G401 (cell line): ENCODE measurements at regions not wholly inside any gene's neighbourhood (a gene's known extent, or its start where the extent isn't known, plus 50 kb on each side); places are given as distances from the start of the nearest gene placed in this dataset.

Source experiments
- DNase-seq: peaks from one replicate; pipeline ENCODE4 v3.0.0-alpha.2; 2015; ENCODE audit warnings: low spot score
- in situ Hi-C: cut with HindIII; loops from 2 replicates; pipeline ENCODE4 v1.10.0; 2016; ENCODE audit warnings: low sequenced_read_pairs, mixed read lengths

DNA sequence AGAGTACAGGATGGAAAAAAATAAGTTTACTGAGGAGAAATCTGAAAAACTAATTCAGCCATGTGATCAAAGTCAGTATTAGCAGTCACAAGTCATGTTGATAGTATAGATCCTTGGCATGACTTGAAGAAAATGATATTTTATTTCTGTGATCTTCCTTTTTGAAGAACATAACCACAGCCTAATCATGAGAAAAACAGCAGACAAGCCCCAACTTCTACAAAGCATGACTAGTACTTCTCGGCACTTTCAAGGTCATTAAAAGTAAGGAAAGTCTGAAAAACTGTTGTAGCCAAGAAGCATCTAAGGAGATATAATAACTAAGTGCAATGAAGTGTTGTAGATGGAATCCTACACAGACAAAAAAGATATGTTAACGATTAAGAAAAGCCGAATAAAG lies 264.1 kb upstream of the FOXG1 start:
- DNase-seq = no peak
- in situ Hi-C loops = no loop called here

GRCh38 chr14:28515571-28515970 lies 251.0 kb upstream of the FOXG1 start:
- in situ Hi-C loops = no loop called here
- DNase-seq = no peak

DNA sequence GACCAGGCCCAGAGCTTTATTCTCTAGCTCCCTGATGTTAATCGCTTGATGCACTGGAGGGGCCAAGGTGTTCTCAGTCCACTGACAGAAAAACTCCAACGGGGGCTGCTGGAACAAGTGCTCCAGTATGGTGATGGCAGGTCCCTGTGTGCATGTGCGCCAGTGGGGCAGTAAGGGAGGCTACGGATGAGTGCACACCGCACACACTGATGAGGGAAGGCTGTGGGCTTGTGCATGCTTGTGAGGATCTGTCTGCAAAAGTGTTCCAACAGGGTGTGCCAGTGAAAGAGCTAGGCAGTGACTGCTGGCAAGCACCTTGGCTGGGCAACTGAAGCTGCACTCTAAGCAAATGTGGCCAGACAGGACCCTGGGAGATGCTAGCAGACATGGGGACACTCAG lies 229.7 kb upstream of the FOXG1 start:
- no peak for DNase-seq
- in situ Hi-C loops = no loop called here

- in situ Hi-C loops = no loop called here
- DNase-seq = no peak
Observed at GRCh38 chr14:28542040-28542439, 224.5 kb upstream of the FOXG1 start.

DNA sequence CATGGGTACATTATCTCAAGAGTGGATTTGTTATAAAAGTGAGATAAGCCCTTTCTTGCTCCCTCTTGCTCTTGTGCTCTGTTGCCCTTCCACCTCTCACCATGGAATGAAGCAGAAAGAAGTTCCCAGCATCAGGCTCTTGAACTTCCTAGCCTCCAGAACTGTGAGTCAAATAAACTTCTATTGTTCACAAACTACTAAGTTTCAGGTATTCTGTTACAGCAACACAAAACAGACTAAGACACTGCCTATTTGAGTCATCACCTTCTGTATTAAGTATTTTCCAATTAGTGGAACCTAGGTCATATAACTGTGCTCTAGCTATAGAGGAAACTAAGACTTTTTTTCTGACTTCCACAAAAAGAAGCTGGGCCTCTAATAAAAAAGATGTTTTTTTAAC lies 201.2 kb upstream of the FOXG1 start:
- in situ Hi-C loops = no loop called here
- DNase-seq = no peak

DNA sequence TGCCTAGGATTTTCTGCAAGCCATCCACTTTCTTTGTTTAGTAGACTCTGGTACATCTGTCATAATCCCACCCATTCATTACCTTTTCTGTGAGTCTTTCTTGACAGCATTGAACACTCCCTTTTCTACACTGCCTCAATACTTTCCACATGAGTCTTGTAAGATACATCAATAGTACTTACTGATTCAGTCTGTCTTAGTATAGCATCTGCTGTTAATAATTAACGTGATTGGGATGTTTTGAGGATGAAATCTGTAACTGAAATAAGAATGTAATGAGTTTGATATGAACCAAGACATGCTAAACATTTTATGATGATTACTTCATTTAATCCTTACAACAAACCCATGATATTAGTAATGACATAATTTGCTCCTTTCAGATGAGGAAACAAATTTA lies 196.2 kb upstream of the FOXG1 start:
- in situ Hi-C loops = no loop called here

DNA sequence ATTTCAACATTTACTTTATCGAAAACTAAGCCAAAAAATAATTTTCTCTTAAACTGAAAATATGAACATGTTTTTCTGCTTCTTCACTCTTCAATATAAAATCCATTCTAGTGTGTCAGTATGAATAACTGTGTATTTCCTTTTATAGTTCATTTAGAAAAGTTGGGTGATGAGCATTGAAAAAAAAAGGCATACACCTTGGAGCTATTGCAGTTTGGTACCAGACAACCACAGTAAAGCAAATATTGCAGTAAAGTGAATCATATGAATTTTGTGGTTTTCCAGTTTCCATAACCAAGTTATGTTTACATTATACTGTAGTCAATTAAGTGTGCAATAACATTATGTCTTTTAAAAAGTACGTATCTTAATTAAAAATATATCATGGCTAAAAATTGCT lies 195.0 kb upstream of the FOXG1 start:
- in situ Hi-C loops = no loop called here
- DNase-seq = no peak

More for the DNA sequence above, 196.2 kb upstream of the FOXG1 start:
- no peak for DNase-seq

GRCh38 chr14:28576523-28576922 lies 190.1 kb upstream of the FOXG1 start:
- in situ Hi-C loops = no loop called here
- DNase-seq = no peak

- DNase-seq = no peak
- in situ Hi-C loops = no loop called here
Observed at GRCh38 chr14:28577187-28577586, 189.4 kb upstream of the FOXG1 start.

GRCh38 chr14:28577711-28578131 lies 188.9 kb upstream of the FOXG1 start:
- in situ Hi-C loops = no loop called here
- no peak for DNase-seq

- in situ Hi-C loops = no loop called here
Observed at GRCh38 chr14:28584951-28585350, 181.6 kb upstream of the FOXG1 start.

DNA sequence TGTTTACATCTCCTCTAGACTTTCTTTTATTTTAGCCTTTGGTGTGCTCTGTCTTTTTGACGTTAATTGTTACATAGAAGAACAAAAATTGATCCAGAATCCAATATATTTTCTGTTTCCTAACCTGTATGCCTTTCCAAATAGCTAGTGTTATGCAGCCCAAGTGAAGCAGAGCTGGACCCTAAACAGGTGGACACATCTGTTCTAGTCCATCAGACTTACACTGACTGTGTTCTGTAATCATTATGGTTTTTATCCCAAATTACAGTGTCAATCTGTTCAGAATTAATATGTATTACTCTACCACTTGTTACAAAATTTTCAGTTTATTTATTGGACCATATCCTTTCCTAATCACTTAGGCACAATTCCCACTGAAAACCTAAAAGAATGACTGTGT lies 176.8 kb upstream of the FOXG1 start:
- in situ Hi-C loops = no loop called here
- DNase-seq = no peak

More at GRCh38 chr14:28584951-28585350, 181.6 kb upstream of the FOXG1 start:
- no peak for DNase-seq

GRCh38 chr14:28596391-28596790 lies 170.2 kb upstream of the FOXG1 start:
- DNase-seq = no peak
- in situ Hi-C loops = no loop called here

DNA sequence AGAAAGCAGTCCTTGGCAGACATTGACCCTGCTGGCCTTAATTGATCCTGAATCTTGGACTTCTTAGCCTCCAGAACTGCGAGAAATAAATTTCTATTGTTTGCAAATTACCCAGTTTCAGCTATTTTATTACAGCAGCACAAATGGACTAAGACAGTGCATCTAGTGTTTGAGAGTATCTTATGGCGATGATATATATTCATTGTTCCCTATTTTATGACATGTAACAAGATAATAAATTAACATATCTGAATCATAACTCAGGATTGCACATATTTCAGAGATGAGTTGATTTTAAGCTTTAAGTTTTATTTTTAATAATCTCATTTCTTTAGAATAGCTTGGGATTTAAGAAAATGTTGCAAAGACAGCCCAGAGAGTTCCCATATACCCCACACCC lies 167.4 kb upstream of the FOXG1 start:
- in situ Hi-C loops = no loop called here
- DNase-seq = no peak

DNA sequence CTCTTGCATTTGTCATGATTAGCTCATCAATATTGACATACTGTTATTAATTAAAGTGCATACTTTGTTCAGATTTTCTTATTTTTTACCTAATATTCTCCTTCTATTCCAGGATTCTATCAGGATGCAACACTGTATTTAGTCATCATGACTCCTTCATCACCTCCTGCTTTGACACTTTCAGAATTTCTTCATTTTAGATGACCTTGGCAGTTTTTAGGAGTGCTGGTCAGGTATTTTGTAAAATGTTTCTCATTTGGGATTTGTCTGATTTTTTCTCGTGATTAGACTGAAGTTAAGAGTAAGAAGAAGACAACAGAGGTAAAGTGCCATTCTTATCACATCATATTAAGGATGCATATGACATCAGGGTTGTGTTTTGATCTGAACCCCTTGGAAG lies 167.0 kb upstream of the FOXG1 start:
- in situ Hi-C loops = no loop called here
- DNase-seq = no peak

DNA sequence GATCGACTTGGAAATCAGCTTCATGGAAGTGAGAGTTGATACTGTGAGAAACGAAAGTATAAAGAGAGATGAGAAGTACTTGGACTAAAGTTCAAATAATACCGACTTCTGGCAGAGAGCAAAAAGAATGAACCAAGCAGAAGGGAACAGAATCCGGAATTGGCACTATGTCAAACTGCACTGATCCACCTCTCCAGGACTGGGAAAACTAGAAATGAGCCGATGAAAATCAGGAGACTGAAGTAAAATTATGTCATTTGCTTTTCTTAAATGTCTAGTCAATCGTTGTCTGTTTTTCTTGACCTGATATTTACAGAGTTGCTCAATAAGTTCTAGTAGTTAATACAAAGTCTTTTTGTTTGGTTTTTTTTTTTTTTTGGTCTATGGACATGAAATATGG lies 163.0 kb upstream of the FOXG1 start:
- DNase-seq = peak; percentile 1
- in situ Hi-C loops = no loop called here

- no peak for DNase-seq
- in situ Hi-C loops = no loop called here
Observed at GRCh38 chr14:28607661-28608060, 158.9 kb upstream of the FOXG1 start.

DNA sequence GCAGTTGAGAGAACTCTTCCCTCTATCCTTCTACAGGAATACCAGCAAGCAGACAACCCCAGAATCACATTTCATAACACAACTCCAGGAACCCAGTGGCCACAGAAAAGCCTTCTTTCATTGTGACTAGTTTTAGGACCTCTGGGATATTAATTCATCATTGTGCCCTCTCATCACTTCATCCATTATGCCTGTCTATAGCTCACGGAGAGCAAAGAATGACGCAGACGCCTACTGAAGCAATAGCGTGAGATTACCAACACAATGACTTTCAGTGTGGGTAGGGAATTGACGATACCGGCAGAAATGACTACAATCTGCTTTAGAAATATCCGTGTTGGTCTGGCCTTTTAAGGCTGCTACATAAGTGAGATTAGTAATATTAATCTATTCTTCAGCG lies 158.1 kb upstream of the FOXG1 start:
- DNase-seq = peak; percentile 1
- in situ Hi-C loops = no loop called here

DNA sequence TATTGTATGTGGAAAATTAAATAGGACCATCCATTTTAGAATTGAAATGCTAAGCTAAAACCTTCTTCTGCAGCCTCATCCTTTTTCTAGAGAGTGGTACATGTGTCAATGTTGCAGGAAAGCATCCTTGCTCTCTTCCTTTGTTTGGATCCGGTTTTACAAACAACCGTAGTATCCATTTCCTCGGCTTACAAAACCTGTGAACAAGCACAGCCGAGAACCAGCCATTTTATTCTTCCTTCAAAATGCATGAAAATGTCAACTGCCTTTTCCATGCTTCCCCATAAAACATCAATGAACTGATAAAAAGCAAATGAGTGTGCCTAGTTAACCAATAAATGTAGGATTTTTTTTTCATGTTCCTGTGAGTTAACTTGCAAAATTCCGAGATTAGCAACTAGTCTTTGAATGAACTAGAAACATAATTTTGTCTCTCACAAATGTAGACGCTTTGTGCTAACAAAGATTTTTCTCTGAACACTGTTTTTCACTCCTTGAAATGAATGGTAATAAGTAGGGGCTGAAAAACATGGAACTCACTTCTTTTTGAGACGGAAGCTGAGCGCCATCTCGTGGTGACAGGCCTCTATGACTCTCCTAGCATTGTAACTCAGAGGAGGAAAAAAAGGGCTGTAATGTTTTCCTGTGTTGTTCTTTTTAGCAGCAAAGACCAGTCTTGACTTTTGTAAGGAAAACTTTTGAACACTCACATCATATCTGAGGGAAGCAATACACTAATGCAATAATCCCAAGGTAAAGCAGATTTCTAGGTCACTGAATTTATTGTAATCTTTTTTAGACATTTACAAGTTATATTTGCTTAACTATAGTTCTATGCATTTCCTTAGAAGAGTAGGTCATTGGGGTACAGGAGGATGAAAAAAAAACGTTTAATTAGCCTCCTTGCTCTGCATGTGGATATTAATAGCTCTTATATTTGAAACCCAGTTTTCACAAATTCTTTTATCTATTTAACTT lies 157.4 kb upstream of the FOXG1 start:
- peak; percentile 36 for DNase-seq
- in situ Hi-C loops = no loop called here

GRCh38 chr14:28612414-28612813 lies 154.2 kb upstream of the FOXG1 start:
- no peak for DNase-seq
- in situ Hi-C loops = no loop called here

- no peak for DNase-seq
- in situ Hi-C loops = no loop called here
Observed at GRCh38 chr14:28613532-28613931, 153.1 kb upstream of the FOXG1 start.
